HepG2 (cell line): ENCODE measurements at regions not wholly inside any gene's neighbourhood (a gene's known extent, or its start where the extent isn't known, plus 50 kb on each side); places are given as distances from the start of the nearest gene placed in this dataset.

ENCODE experiments used
- ATAC-seq: fragments of 200-7000 bp; cut with Tn5 transposase; 3 replicates; pipeline ENCODE4 v1.9.1; 2020; ENCODE audit warnings: mild to moderate bottlenecking, moderate library complexity
- BruUV-seq: library from RNA; stranded (reverse); fragments of 400-500 nt; replicated peaks from 2 replicates; lab custom pipeline; 2021; lab: Mats Ljungman, UMichigan
- CTCF ChIA-PET: fragments of 300-600 bp; formaldehyde crosslinking; extraction: SDS; loops from one replicate; lab custom pipeline; 2021; ENCODE audit warnings: low total read pairs, inconsistent platforms, low intra/inter-chr PET ratio; lab: Yijun Ruan, JAX
- POLR2A ChIA-PET: fragments of 350-600 bp; sonication (Branson Sonifier 250); formaldehyde crosslinking; loops from one replicate; lab custom pipeline; 2020; ENCODE audit warnings: antibody characterized with exemption, inconsistent platforms; lab: Yijun Ruan, JAX
- DNase-seq: peaks from one replicate; pipeline ENCODE4 v3.0.0-alpha.2; 2015; ENCODE audit warnings: low spot score
- FAIRE-seq: peaks from 3 replicates; lab custom pipeline; 2011; peaks lifted over from hg19 to GRCh38; lab: Jason Lieb, UNC
- H2AFZ ChIP-seq: one replicate; pipeline ENCODE4 v1.6.1; 2011; ENCODE audit warnings: low read length, inconsistent platforms
- H3K27ac ChIP-seq: fragments of 300-600 bp; 3 replicates; pipeline ENCODE4 v1.8.0; 2011; ENCODE audit warnings: mixed run types, mild to moderate bottlenecking, mixed read lengths, low read length, inconsistent platforms; ENCODE audit not compliant: insufficient read depth; ENCODE audit errors: extremely low read length
- H3K27me3 ChIP-seq, 2 experiments: fragments of 200-600 bp in 1 of 2; 2 replicates in 1 of 2; 3 replicates in 1 of 2; pipeline versions ENCODE4 v1.6.0 to v1.8.0; 2011; ENCODE audit warnings: low read length in 2 of 2, mild to moderate bottlenecking in 2 of 2, moderate library complexity in 2 of 2, inconsistent platforms in 1 of 2; ENCODE audit not compliant: insufficient read depth in 2 of 2, control insufficient read depth in 1 of 2
- H3K36me3 ChIP-seq, 2 experiments: fragments of 200-600 bp in 1 of 2; replicated peaks in 1 of 2; 2 replicates in 1 of 2; 3 replicates in 1 of 2; pipeline versions ENCODE4 v1.5.1 to v1.8.0; 2011; ENCODE audit warnings: low read length in 2 of 2, inconsistent platforms in 1 of 2; ENCODE audit not compliant: insufficient read depth in 2 of 2, control insufficient read depth in 1 of 2
- H3K4me1 ChIP-seq: 2 replicates; pipeline ENCODE4 v1.5.1; 2012; ENCODE audit warnings: low read length, inconsistent platforms; ENCODE audit not compliant: insufficient read depth
- H3K4me2 ChIP-seq: 2 replicates; pipeline ENCODE4 v1.6.0; 2011; ENCODE audit warnings: low read depth, low read length, inconsistent platforms
- H3K4me3 ChIP-seq, 3 experiments: fragments of 200-600 bp in 1 of 3; sonication (generic), shearing (Covaris generic) in 1 of 3; replicated peaks in 1 of 3; 2 replicates each; pipeline ENCODE4 v1.5.1; 2011 to 2016; ENCODE audit warnings: low read length in 3 of 3, inconsistent platforms in 2 of 3, low read depth in 2 of 3, mild to moderate bottlenecking in 2 of 3, control low read depth in 1 of 3, mixed read lengths in 1 of 3; ENCODE audit not compliant: insufficient read depth in 1 of 3
- H3K79me2 ChIP-seq: one replicate; pipeline ENCODE4 v1.6.1; 2011; ENCODE audit warnings: low read length, inconsistent platforms; ENCODE audit not compliant: insufficient read depth
- H3K9ac ChIP-seq: 2 replicates; pipeline ENCODE4 v1.6.0; 2011; ENCODE audit warnings: mild to moderate bottlenecking, low read depth, low read length, inconsistent platforms; ENCODE audit not compliant: insufficient read depth
- H3K9me3 ChIP-seq: 2 replicates; pipeline ENCODE4 v1.5.1; 2012; ENCODE audit warnings: mild to moderate bottlenecking, low read length
- H4K20me1 ChIP-seq: 2 replicates; pipeline ENCODE4 v1.6.0; 2011; ENCODE audit warnings: inconsistent platforms, mild to moderate bottlenecking, low read length, moderate library complexity; ENCODE audit not compliant: insufficient read depth
- ETS1 ChIP-seq: sonication (generic); formaldehyde crosslinking; IDR thresholded peaks from 2 replicates; pipeline ENCODE4 v1.4.0; 2020; ENCODE audit warnings: missing genetic modification reagents
- FOXJ3 ChIP-seq: sonication (generic); formaldehyde crosslinking; IDR thresholded peaks from 2 replicates; pipeline ENCODE4 v1.4.0; 2020; ENCODE audit warnings: missing genetic modification reagents, mild to moderate bottlenecking, borderline replicate concordance
- GZF1 ChIP-seq: sonication (generic); formaldehyde crosslinking; IDR thresholded peaks from 2 replicates; pipeline ENCODE4 v1.5.1; 2020; ENCODE audit warnings: mild to moderate bottlenecking, missing genetic modification reagents
- MTF2 ChIP-seq: sonication (generic); formaldehyde crosslinking; IDR thresholded peaks from 2 replicates; pipeline ENCODE4 v1.5.0; 2020; ENCODE audit warnings: missing genetic modification reagents, borderline replicate concordance
- SNAI1 ChIP-seq: sonication (generic); formaldehyde crosslinking; IDR thresholded peaks from 2 replicates; pipeline ENCODE4 v1.5.0; 2020; ENCODE audit warnings: mild to moderate bottlenecking, missing genetic modification reagents, borderline replicate concordance
- U2AF2 ChIP-seq: fragments of 200-400 bp; formaldehyde crosslinking; IDR thresholded peaks from 2 replicates; pipeline ENCODE4 v1.6.1; 2017; ENCODE audit warnings: low read depth, mild to moderate bottlenecking, low read length
- ZHX2 ChIP-seq, 2 experiments: sonication (generic) in 1 of 2; formaldehyde crosslinking in 1 of 2; IDR thresholded peaks; 2 replicates each; pipeline versions ENCODE4 v1.6.1 to v1.9.0; 2014 to 2022; ENCODE audit warnings: antibody characterized with exemption in 1 of 2, borderline replicate concordance in 1 of 2, inconsistent platforms in 1 of 2, low read depth in 1 of 2, missing genetic modification reagents in 1 of 2
- ZNF121 ChIP-seq: sonication (generic); formaldehyde crosslinking; IDR thresholded peaks from 2 replicates; pipeline ENCODE4 v1.5.0; 2020; ENCODE audit warnings: mild to moderate bottlenecking, missing genetic modification reagents
- ZNF256 ChIP-seq: sonication (generic); formaldehyde crosslinking; conservative IDR thresholded peaks from 2 replicates; pipeline ENCODE4 v1.4.0; 2020; ENCODE audit warnings: missing genetic modification reagents
- ZNF263 ChIP-seq: sonication (generic); formaldehyde crosslinking; IDR thresholded peaks from 2 replicates; pipeline ENCODE4 v1.4.0; 2020; ENCODE audit warnings: missing genetic modification reagents
- ZNF451 ChIP-seq: sonication (generic); formaldehyde crosslinking; IDR thresholded peaks from 2 replicates; pipeline ENCODE4 v1.5.0; 2020; ENCODE audit warnings: mild to moderate bottlenecking, missing genetic modification reagents
- ZNF572 ChIP-seq: sonication (generic); formaldehyde crosslinking; IDR thresholded peaks from 2 replicates; pipeline ENCODE4 v1.5.1; 2020; ENCODE audit warnings: mild to moderate bottlenecking, missing genetic modification reagents
- in situ Hi-C: cut with HindIII; loops from 2 replicates; pipeline ENCODE4 v1.10.0; 2017; ENCODE audit warnings: low pct_unique_long_range_greater_than_20kb; ENCODE audit not compliant: extremely low pct_ligation_motif_present
- intact Hi-C: fragments of 100-400 bp; cut with micrococcal nuclease; formaldehyde crosslinking; loops from one replicate; pipeline ENCODE4 v1.10.0; 2022; ENCODE audit not compliant: unreplicated experiment
- TF ChIP-seq, protein P1 (sequence below): IDR thresholded peaks from 2 replicates; pipeline ENCODE4 v1.6.1; 2018; ENCODE audit warnings: missing genetic modification reagents
- TF ChIP-seq, protein P2 (sequence below): sonication (generic); formaldehyde crosslinking; conservative IDR thresholded peaks from 2 replicates; pipeline ENCODE4 v1.4.0; 2020; ENCODE audit warnings: missing genetic modification reagents

- TF ChIP-seq ZHX2 (IDR thresholded peaks at IDR 0.05; ENCODE audit: low read depth) (no peak), ZHX2 (CRISPR knock-in tag; IDR thresholded peaks at IDR 0.05; ENCODE audit: borderline replicate concordance) (no peak), ETS1 (CRISPR knock-in tag) (no peak), U2AF2 (no peak)
- TF ChIP-seq, protein P1, sequence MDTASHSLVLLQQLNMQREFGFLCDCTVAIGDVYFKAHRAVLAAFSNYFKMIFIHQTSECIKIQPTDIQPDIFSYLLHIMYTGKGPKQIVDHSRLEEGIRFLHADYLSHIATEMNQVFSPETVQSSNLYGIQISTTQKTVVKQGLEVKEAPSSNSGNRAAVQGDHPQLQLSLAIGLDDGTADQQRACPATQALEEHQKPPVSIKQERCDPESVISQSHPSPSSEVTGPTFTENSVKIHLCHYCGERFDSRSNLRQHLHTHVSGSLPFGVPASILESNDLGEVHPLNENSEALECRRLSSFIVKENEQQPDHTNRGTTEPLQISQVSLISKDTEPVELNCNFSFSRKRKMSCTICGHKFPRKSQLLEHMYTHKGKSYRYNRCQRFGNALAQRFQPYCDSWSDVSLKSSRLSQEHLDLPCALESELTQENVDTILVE (CRISPR knock-in tag): no peak
Observed at GRCh38 chr3:88621586-88621985, 471.8 kb downstream of the C3orf38 start (continued).

DNA sequence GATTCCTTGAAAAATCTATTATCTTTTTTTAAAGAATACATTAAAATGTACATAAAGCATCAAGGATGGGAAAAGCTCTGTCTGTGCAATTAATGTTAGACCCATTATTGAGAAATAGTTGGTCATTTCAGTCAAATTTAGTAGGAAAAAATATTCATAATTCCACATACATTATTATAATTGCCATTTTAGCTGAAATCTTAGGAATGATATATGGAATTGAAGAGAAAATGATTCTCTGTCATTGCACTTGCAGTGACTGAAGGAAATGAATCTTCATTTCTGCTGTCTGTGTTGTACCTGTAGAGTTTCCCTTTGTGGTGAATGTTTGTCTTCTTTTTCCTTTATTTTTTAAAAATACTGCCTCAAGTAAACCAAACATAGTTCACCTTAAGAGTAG, 473.9 kb downstream of the C3orf38 start:
- in situ Hi-C loops: no loop called here
- TF ChIP-seq MTF2 (no peak), ZNF263 (CRISPR knock-in tag) (no peak), ZNF256 (CRISPR knock-in tag) (no peak), ZNF121 (CRISPR knock-in tag) (no peak), FOXJ3 (CRISPR knock-in tag) (no peak), ZNF572 (no peak), ZNF451 (CRISPR knock-in tag) (no peak), SNAI1 (CRISPR knock-in tag) (no peak), GZF1 (no peak)
- TF ChIP-seq, protein P2, sequence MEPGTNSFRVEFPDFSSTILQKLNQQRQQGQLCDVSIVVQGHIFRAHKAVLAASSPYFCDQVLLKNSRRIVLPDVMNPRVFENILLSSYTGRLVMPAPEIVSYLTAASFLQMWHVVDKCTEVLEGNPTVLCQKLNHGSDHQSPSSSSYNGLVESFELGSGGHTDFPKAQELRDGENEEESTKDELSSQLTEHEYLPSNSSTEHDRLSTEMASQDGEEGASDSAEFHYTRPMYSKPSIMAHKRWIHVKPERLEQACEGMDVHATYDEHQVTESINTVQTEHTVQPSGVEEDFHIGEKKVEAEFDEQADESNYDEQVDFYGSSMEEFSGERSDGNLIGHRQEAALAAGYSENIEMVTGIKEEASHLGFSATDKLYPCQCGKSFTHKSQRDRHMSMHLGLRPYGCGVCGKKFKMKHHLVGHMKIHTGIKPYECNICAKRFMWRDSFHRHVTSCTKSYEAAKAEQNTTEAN (CRISPR knock-in tag): no peak
- TF ChIP-seq, all 625 proteins: peak for 0
- no peaks in the 10 kb centered on the region for H3K79me2 ChIP-seq
- ChIA-PET POLR2A (no interaction called here), CTCF (no interaction called here)
- intact Hi-C loops: no loop called here
- H4K20me1 ChIP-seq: no peaks in the 10 kb centered on the region
- no peaks in the 10 kb centered on the region for H3K9me3 ChIP-seq
- H3K4me3 ChIP-seq: no peak overlapping the region
- H3K4me2 ChIP-seq: no peak overlapping the region
- ATAC-seq: no peak
- H3K36me3 ChIP-seq: no peaks in the 10 kb centered on the region
- H3K4me1 ChIP-seq: no peaks in the 10 kb centered on the region
- no peaks in the 10 kb centered on the region for H3K27me3 ChIP-seq
- H3K9ac ChIP-seq: no peak overlapping the region
- H3K27ac ChIP-seq: no peak overlapping the region
- no peak for FAIRE-seq
- no peak overlapping the region for H2AFZ ChIP-seq
- no peak for DNase-seq
- no TSS peak for BruUV-seq
